ENCODE measurements at regions not wholly inside any gene's neighbourhood (a gene's known extent, or its start where the extent isn't known, plus 50 kb on each side); places are given as distances from the start of the nearest gene placed in this dataset.

DNA sequence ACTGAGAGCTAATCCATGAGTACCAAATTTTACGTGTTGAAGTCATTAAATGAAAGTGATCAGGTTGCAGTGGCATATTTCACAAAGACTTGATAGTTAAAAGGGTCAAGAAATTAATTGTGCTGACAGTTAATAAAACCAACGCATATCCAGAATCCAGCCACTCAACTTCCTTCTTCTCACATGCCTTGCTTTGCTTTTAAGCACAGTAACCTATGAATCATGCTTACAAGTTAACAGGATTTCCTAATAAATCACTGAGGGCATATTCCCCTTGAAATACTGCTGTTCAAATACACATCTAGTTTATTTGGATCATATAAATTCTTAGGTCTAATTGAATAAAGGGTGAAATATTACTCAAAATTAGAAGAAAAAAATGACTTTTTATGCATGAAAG, 801.5 kb upstream of the EPHA6 start:
- TF ChIP-seq, protein P1, sequence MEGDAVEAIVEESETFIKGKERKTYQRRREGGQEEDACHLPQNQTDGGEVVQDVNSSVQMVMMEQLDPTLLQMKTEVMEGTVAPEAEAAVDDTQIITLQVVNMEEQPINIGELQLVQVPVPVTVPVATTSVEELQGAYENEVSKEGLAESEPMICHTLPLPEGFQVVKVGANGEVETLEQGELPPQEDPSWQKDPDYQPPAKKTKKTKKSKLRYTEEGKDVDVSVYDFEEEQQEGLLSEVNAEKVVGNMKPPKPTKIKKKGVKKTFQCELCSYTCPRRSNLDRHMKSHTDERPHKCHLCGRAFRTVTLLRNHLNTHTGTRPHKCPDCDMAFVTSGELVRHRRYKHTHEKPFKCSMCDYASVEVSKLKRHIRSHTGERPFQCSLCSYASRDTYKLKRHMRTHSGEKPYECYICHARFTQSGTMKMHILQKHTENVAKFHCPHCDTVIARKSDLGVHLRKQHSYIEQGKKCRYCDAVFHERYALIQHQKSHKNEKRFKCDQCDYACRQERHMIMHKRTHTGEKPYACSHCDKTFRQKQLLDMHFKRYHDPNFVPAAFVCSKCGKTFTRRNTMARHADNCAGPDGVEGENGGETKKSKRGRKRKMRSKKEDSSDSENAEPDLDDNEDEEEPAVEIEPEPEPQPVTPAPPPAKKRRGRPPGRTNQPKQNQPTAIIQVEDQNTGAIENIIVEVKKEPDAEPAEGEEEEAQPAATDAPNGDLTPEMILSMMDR (IDR thresholded peaks at IDR 0.05): no peak
- TF ChIP-seq POLR2AphosphoS5 (IDR thresholded peaks at IDR 0.05): no peak

Data from stomach (tissue), 4 donors.